ENCODE measurements at regions not wholly inside any gene's neighbourhood (a gene's known extent, or its start where the extent isn't known, plus 50 kb on each side); places are given as distances from the start of the nearest gene placed in this dataset.

DNA sequence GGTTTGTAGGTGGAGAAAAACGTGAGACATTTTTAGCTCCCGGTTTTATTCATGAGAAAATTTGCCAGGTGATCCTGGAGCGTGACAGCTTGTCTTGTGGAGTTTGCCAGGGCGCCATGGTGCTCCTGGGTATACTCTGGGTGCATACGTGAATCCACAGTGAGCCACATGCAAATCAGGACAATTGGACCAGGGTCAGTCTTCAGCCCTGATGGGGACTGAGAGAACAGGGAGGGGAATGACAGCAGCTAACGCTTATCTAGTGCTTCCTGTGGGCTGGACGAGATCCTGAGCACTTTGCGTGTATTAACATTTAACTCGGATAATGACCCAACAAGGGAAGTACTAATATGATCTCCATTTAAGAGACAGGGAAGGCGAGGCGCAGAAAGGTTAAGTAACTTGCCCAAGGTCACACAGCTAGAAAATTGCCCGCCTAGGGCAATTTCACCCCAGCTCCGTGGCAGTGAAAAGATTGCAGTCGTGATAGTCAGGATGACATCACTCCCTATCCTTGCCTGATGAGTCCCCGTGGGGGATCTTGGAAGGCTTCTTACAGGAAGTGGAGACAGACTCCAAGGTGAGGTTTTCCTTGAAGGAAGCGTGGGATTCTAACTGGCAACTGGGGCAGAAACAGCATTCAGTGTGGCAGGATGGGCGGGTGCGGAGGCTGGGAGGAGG, 118.4 kb upstream of the NCOR2 start:
- TF ChIP-seq, protein P1, sequence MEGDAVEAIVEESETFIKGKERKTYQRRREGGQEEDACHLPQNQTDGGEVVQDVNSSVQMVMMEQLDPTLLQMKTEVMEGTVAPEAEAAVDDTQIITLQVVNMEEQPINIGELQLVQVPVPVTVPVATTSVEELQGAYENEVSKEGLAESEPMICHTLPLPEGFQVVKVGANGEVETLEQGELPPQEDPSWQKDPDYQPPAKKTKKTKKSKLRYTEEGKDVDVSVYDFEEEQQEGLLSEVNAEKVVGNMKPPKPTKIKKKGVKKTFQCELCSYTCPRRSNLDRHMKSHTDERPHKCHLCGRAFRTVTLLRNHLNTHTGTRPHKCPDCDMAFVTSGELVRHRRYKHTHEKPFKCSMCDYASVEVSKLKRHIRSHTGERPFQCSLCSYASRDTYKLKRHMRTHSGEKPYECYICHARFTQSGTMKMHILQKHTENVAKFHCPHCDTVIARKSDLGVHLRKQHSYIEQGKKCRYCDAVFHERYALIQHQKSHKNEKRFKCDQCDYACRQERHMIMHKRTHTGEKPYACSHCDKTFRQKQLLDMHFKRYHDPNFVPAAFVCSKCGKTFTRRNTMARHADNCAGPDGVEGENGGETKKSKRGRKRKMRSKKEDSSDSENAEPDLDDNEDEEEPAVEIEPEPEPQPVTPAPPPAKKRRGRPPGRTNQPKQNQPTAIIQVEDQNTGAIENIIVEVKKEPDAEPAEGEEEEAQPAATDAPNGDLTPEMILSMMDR (IDR thresholded peaks at IDR 0.05; ENCODE audit: low read depth, low read length, poor library complexity, severe bottlenecking) = no peak
- TF ChIP-seq EZH2phosphoT487 (IDR thresholded peaks at IDR 0.05; ENCODE audit: borderline replicate concordance, low read length) = no peak
- Histone ChIP-seq H3K9me3 (ENCODE audit: control insufficient read depth, insufficient read depth, low read length) (no peaks in the 10 kb centered on the region), H3K9me2 (replicated peaks; ENCODE audit: control insufficient read depth, low read length) (no peaks in the 10 kb centered on the region), H3K36me3 (ENCODE audit: control insufficient read depth, low read length) (no peaks in the 10 kb centered on the region), H3K4me1 (ENCODE audit: control insufficient read depth, low read length) (no peaks in the 10 kb centered on the region), H3K79me2 (ENCODE audit: control insufficient read depth, low read length) (no peaks in the 10 kb centered on the region), H4K20me1 (ENCODE audit: control insufficient read depth, insufficient read depth, low read depth, low read length) (no peaks in the 10 kb centered on the region), H3K4me2 (ENCODE audit: low read length) (no peak overlapping the region), H3K27ac (ENCODE audit: low read depth, low read length) (no peak overlapping the region), H3F3A (ENCODE audit: control insufficient read depth, insufficient read depth) (no peaks in the 10 kb centered on the region), H3K4me3 (ENCODE audit: low read length) (no peak overlapping the region), H3K27me3 (ENCODE audit: control insufficient read depth, low read length) (peaks cover 11% of the 10 kb centered on the region)

DNA sequence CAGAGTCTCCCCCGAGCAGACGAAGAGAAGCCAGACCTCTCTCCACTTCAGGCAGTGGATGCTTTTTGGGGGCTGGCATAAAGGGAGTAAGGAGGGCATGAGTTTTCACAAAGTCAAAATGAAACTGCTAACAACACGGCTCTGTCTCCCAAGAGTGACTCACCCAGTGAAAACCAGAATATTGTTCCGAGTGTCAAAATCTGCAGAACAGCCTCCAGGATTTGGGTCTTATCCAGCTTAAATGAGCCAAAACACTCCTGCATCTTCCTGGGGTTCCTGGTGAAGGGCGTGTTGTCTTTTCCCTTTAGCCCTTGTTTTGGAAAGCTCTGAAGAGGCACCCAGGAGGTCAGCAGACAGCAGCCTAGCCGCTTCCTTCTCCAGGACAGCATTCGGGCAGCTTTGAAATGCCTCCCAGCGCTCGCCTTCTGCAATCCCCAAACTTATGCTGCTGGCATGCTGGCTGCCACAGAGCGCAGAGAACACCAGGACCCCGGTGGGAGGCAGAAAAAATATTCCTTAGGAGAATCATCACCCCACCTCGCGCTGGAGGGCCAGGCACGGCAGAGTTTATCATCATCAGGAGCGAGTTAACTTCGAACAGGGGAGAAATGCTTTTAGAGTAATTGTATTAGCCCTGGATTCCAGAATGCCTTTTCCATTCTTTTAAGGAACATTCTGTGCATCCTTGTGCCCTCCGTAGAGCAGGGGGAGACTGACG, 117.7 kb upstream of the NCOR2 start:
- H3K4me1 ChIP-seq (ENCODE audit: control insufficient read depth, low read length) = no peaks in the 10 kb centered on the region

DNA sequence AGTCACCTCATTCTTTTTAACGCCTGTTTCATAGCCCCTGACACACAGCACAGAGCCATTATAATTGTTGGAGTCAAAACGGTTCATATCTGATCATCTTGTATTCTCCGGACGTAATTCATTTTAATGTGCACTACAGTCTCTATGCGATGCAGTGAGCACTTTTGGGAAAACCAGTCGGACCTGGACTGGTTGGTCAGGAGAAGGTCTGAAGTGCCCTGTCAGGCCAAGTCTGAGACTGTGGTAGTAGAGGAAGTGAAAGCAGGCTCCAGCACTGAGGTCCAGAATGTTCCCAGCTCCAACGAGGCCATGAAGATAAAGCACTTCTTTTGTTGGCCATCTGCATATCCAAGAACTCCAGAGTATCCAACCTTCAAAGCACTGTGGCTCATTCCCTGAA, 117.1 kb upstream of the NCOR2 start:
- H3K4me2 ChIP-seq (ENCODE audit: low read length) = no peak overlapping the region
- no peaks in the 10 kb centered on the region for H3K36me3 ChIP-seq (ENCODE audit: control insufficient read depth, low read length)
- no peaks in the 10 kb centered on the region for H3K79me2 ChIP-seq (ENCODE audit: control insufficient read depth, low read length)
- H3K9me2 ChIP-seq (replicated peaks; ENCODE audit: control insufficient read depth, low read length) = no peaks in the 10 kb centered on the region
- no peaks in the 10 kb centered on the region for H3K9me3 ChIP-seq (ENCODE audit: control insufficient read depth, insufficient read depth, low read length)
- no peak overlapping the region for H3K27ac ChIP-seq (ENCODE audit: low read depth, low read length)
- TF ChIP-seq, protein P1 (IDR thresholded peaks at IDR 0.05; ENCODE audit: low read depth, low read length, poor library complexity, severe bottlenecking) = no peak
- TF ChIP-seq EZH2phosphoT487 (IDR thresholded peaks at IDR 0.05; ENCODE audit: borderline replicate concordance, low read length) = no peak
- no peak overlapping the region for H3K4me3 ChIP-seq (ENCODE audit: low read length)
- H3F3A ChIP-seq (ENCODE audit: control insufficient read depth, insufficient read depth) = no peaks in the 10 kb centered on the region
- H3K4me1 ChIP-seq (ENCODE audit: control insufficient read depth, low read length) = no peaks in the 10 kb centered on the region
- H4K20me1 ChIP-seq (ENCODE audit: control insufficient read depth, insufficient read depth, low read depth, low read length) = no peaks in the 10 kb centered on the region
- peaks cover 11% of the 10 kb centered on the region for H3K27me3 ChIP-seq (ENCODE audit: control insufficient read depth, low read length)

More for the DNA sequence above, 117.7 kb upstream of the NCOR2 start:
- H3K9me2 ChIP-seq (replicated peaks; ENCODE audit: control insufficient read depth, low read length) = no peaks in the 10 kb centered on the region
- H3K27ac ChIP-seq (ENCODE audit: low read depth, low read length) = no peak overlapping the region
- no peak overlapping the region for H3K4me3 ChIP-seq (ENCODE audit: low read length)
- H4K20me1 ChIP-seq (ENCODE audit: control insufficient read depth, insufficient read depth, low read depth, low read length) = no peaks in the 10 kb centered on the region
- no peaks in the 10 kb centered on the region for H3K9me3 ChIP-seq (ENCODE audit: control insufficient read depth, insufficient read depth, low read length)
- peaks cover 11% of the 10 kb centered on the region for H3K27me3 ChIP-seq (ENCODE audit: control insufficient read depth, low read length)
- H3K79me2 ChIP-seq (ENCODE audit: control insufficient read depth, low read length) = no peaks in the 10 kb centered on the region
- H3K4me2 ChIP-seq (ENCODE audit: low read length) = no peak overlapping the region
- H3K36me3 ChIP-seq (ENCODE audit: control insufficient read depth, low read length) = no peaks in the 10 kb centered on the region
- TF ChIP-seq, protein P1 (IDR thresholded peaks at IDR 0.05; ENCODE audit: low read depth, low read length, poor library complexity, severe bottlenecking) = no peak
- TF ChIP-seq EZH2phosphoT487 (IDR thresholded peaks at IDR 0.05; ENCODE audit: borderline replicate concordance, low read length) = no peak
- no peaks in the 10 kb centered on the region for H3F3A ChIP-seq (ENCODE audit: control insufficient read depth, insufficient read depth)

All from DOHH2 (cell line).